SH-SY5Y (cell line): ENCODE measurements at regions not wholly inside any gene's neighbourhood (a gene's known extent, or its start where the extent isn't known, plus 50 kb on each side); places are given as distances from the start of the nearest gene placed in this dataset.

Experiments used
- GATA2 ChIP-seq: IDR thresholded peaks from 2 replicates; pipeline ENCODE4 v1.6.1; 2011; ENCODE audit warnings: mild to moderate bottlenecking, low read depth, low read length
- GATA3 ChIP-seq: IDR thresholded peaks from 2 replicates; pipeline ENCODE4 v1.6.1; 2011; ENCODE audit warnings: low read depth, mild to moderate bottlenecking, low read length, moderate library complexity

DNA sequence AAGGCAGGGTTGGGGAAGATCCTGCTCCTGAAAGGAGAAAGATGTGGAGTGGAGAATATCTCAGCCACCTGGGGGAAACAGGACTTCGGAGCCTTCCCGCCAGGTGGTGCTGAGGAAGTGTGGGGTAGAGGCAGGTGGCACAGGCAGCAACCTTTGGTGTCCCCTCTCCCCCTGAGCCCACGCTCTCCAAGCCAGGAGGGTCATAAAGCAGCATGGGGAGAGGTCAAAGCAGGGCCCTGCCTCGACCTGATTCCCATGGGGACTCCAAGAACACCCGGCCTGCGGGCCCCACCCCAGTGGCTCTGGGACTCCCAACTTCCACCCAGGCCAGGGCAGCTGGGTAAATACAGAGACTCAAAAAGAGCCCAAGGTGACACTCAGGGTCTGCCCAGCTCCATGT lies 54.3 kb upstream of the SLC66A3 start:
- TF ChIP-seq GATA3 (no peak), GATA2 (no peak)

DNA sequence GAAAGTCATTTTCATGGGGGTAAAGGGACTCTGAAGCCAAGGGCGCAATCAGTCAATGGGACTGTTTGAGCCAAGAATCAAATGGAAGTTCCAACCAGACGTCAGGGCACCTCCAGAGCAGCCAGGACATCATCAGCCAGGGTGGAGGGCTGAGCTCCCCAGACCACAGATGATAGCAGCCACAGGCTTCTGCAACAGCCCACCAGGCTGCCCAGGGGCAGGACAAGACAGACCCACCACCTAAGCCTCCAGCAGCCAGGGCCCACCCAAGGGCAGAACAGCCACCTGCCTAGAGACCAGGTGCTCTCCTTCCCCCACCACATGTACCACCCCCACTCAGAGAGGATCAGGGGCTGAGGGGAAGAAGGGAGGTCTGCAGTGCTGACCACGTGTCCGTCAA lies 53.8 kb upstream of the SLC66A3 start:
- TF ChIP-seq GATA3: no peak
- TF ChIP-seq GATA2: no peak

DNA sequence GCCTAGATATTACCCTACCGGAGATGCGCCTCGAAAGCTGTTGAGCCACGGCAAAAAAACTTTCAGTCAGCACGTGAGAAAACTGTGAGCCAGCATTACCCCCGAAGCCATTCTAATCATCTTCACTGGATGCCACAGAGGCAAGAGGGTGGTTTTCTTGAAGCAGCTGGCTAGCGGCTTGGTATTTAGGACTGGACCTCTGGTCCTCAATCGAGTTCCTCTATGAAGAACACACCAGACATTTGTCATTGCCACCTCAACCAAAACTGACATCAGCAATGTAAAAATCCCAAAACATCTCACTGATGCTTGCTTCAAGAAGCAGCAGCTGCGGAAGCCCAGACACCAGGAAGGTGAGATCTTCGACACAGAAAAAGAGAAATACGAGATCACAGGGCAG lies 52.8 kb upstream of the SLC66A3 start:
- TF ChIP-seq GATA2 (no peak), GATA3 (no peak)

DNA sequence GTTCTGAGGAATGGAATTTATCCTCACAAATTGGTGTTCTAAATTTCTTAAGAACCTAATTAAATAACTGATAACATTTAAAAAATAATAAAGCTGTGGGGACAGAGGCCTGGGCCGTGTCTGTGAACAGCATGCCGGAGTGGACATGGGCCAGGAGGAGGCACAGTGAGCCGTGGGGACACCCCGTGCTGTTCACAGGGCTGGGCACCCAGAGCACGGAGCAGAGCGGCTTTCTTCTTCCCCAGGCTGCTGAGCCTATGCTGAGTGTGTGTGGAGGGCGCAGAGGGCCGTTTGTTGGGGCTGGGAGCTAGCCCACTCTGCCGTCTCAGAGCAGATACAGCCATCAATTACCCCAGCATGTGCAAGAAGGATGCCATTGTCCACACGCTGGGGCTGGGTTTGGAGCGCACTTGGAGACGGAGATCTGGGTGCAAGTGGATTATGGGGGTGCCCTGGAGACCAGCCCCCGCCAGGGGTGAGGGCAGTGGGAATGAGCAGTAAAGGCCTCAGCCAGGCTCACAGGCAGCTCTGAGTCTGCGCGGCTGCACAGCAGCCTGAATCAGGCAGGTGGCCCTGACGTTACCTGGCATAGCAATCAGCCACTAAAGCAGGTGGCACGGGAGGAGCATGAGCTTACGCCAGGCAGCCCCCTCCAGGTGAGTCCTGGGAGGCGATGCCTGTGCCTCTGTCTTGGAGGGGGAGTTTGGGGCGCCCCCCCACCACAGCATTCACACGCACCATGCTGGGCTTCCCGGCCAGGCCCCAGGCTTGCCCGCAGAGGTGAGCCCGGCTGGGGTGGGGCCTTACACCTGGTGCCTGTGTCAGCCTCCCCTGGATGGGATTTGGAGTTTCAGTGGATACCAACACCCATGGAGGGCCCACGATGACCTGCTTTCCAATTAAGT lies 52.1 kb upstream of the SLC66A3 start:
- TF ChIP-seq GATA3: no peak
- TF ChIP-seq GATA2: no peak

DNA sequence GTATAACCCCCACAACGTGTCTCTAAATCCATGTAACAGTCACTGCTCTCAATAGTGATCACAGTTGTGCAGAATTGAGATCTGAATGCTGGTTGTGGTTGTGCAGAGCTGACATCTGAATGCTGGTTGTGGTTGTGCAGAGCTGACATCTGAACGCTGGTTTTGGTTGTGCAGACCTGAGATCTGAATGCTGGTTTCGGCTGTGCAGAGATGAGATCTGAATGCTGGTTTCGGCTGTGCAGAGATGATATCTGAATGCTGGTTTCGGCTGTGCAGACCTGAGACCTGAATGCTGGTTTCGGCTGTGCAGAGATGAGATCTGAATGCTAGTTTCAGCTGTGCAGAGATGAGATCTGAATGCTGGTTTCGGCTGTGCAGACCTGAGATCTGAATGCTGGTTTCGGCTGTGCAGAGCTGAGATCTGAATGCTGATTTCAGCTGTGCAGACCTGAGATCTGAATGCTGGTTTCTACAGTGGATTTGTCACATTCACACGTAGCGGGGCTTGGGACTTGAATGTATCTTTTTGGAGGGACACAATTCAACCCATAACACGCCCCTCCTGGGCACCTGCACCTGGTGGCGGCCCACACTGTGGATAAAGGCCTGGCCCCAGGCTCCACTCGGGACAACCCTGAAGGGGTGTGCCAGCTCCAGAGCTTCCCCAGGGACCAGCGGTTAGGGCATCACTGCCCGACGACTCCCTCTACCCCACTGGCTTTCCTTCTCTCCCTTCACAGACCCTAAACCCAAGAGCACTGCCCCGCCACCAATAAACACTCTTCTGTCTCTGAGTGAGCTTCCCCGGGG lies 51.1 kb upstream of the SLC66A3 start:
- TF ChIP-seq GATA2 (peak; percentile 81), GATA3 (no peak; the same call in 1 of the 2 replicates)

DNA sequence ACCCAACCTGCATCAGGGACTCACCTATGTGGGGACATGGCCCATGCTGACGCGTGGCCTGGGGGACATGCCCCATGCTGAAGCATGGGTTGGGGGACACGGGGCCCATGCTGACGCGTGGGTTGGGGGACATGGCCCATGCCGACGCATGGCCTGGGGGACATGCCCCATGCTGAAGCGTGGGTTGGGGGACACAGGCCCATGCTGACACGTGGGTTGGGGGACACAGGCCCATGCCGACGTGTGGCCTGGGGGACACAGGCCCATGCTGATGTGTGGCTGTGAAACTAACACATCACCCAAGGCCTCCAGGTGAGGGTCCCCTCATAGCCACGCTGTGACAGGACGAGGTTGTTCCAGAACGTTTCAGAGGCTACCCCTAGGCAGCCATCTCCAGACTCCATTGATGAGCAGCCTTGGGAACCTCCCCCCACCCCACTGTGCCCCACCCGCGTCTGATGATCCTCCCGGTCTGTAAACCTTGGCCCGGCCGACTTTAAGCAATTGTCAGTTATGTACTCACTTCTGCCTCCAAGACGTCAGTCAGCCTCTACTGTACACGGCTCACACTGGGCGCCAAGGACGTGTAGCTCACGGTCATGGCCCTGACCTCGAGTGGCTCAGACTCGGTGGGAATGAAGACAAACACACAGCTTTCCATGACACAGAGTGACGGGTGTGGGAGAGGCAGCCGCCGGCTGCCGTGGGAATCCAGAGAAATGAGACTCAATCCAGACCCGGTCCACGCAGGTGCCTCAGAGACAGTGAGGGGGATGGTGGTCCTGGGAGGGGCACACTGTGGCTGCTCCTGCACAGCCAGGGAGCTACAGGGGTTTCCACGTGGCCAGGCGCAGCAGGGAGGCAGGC lies 50.2 kb upstream of the SLC66A3 start:
- TF ChIP-seq GATA2 (no peak), GATA3 (no peak)
